Dedifferentiated amniotic fluid mesenchymal stem cell (primary cell): ENCODE measurements at regions not wholly inside any gene's neighbourhood (a gene's known extent, or its start where the extent isn't known, plus 50 kb on each side); places are given as distances from the start of the nearest gene placed in this dataset.

Experiments
- DNase-seq: peaks from one replicate; pipeline ENCODE4 v3.0.0-alpha.2; 2016; ENCODE audit errors: extremely low spot score

DNA sequence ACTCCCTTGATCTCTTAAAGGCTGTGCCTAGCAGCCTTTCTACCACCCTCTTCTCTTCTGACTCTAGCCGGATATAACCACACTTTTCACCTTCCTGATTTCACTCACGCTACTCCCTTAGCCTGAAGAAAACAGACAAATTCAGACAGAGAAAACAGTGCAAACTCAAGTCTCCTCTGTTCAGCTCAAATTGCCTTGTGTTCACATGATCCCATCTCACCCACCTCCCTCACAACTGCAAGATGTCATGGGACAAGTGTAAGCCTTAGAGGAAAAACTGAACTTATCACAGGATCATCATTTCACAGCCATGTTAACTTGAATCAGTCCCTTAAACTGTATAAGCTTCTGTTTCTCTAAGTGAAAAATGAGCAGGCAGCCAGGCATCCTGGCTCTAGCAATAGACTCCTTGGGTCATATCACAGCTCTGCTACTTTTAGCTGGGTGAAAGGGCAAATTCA is 66.5 kb upstream of the TENT5A start:
- DNase-seq, result no peak

DNA sequence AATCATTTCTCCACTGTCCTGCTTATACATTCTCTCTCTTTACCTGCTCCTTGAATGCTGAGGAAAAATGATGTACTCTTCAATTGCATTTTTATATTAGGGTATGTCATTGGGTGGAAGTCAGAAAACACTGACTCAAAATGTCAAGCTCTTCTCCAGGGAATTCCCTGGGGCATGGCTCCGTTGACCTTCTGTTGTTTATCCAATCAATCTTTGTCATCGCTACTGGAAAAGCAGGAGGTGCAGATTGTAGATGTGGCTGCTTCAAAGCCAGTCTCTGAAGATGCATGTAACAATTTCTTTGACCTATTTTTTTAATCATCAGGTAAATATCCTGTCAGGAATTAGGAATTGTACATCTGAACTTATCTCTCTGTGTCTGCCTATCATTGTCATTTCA is 63.9 kb upstream of the TENT5A start:
- DNase-seq, result no peak

DNA sequence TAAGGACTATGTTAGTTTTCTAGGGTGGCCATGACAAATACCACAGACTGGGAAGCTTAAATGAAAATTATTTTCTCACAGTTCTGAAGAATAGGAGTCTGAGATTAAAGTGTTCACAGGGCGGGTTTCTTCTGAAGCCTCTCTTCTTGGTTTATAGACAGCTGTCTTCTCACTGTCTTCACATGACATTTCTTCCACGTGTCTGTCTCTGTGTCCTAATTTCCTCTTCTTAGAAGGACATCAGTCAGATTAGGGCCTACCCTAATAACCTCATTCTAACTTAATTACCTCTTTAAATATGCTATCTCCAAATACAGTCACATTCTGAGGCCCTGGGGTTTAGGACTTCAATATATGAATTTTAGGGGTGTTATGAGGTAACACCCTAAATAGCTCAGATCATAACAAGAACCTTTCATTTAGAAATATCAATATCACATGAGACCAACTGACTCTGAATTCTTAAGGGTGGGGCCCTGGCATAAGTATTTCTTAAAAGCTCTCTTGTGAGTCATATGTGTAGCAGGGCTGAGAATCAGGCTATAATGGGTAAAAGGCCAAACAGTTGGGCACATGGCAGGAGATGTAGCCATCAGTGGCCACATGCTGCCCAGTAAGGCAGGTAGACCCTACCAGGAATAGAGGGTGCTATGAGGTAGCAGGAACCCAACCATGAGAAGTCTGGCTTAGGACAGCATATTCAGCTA is 62.0 kb upstream of the TENT5A start:
- DNase-seq, result no peak

DNA sequence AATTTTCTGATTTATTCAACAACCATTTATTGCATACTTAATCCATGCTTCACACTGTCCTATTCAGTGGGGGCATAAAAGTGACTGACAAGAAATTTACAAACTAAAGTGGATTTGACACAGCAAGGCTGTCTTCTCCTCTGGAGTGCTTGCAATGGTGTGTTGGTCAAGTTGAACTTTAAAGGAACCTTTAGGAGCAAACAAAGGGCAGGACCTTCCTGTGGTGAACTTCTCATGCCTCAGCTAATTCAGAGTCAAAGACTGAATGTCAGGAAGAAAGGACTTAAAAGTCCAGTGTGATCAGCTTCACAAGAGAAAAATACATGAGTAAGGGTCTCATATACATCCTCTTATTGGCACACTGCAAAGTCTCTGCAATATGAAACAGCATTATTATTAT is 60.8 kb upstream of the TENT5A start:
- DNase-seq, result no peak

DNA sequence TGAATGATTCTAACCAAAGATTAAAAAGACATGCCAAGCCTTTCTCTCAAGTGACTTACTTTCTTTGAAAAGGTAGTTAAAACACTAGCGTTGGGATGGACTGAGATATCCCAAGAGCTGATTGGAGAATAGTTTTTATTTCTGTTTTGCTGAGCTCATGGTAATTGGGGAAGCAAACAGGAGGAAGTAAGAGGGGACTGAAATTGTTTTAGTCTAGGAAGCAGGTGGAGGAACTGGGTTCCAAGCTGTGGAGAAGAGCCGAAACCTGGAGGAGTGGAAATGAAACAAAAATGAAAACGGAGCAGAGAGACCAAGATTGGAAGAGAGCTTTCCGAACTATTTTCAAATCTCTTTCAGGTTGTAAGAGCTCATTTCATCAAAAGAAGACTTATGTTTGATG is 59.9 kb upstream of the TENT5A start:
- DNase-seq, result no peak

DNA sequence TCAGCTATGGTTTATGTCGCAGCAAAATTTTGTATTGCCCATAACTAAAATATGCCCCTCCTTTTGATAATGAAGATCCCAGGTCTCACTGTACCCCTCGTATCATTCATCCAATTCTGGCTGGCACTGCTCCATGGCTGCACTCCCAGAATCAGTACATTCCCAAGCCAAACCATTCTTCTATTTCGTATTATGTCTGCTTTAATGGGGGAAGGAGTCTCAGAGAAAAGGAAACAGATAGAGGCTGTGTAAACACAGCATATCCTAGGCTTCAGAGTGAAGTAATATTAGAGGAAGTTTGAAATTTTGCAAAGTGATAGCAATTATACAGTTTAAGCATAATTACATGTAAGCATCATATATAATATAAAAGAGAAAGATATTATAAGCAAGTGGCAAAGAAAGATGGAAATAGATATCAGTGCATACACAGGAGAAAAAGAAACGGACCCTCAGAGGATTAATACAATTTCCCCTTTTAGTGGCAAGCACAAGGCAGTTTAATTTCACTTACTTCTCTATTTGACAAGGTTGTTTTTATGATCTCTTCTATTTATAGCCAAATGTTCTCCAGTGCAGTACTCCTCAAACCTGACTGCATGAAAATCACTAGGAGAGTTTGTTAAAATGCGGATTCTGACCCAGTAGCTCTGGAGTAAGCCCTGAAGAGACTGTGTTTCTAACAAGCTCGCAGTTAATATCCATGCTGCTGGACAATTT is 56.5 kb upstream of the TENT5A start:
- no peak for DNase-seq

DNA sequence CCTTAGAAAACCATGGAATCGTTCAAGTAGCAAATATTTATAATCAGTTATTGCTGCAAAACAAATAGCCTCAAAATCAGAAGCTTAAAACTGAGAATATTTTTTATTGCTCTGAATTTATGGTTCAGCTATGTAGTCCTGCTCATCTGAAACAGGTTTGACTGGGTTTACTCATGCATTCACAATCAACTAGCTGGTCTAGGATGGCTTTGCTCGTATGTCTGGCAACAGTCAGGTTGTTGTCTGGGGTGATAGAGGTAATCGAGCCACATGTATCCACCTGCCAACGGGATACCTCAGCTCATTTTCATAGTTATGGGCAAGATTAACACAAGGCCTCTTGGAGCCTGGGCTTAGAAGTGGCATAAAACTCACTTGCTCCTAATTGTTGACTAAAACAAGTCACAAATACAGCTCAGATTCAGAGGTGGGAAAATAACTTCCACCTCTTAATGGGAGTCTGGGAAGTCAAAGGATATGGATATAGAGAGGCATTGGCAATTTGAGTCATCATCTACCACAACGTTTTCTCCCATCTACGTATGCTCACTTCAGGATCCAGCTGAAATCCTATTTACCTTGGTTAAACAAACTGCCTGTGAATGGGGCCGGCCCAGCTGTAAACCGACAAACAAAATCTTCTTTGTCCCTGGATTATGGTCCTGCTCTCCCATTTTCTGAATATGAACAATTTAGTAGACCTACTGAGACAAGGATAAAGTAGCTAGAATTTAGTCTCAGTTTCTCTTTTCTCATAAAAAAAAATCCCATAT is 54.5 kb upstream of the TENT5A start:
- DNase-seq, result no peak

DNA sequence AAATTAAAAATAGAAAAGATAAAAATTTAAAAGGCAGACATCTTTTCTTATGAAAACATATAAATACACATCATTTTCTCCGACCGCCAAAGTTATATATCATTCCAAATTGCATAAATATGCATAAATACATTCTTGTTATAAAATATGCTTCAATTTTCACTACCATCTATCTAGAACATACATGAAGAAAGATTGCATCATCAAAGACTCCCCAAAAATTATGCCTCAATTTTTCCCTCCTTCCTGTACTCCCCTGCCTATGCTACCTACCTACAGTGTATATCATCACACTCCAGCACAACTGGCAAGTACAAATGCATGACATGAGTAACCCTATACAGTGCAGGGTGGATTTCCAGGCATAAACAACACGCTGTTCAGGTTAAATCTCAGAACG is 49.9 kb upstream of the TENT5A start:
- no peak for DNase-seq
